Adrenal gland (tissue), 5 donors: ENCODE measurements at regions not wholly inside any gene's neighbourhood (a gene's known extent, or its start where the extent isn't known, plus 50 kb on each side); places are given as distances from the start of the nearest gene placed in this dataset.

Experiments used
- CTCF ChIP-seq, 6 experiments: fragments of 450-650 bp in 4 of 6; fragments of 200-600 bp in 2 of 6; sonication (generic) in 1 of 6; IDR thresholded peaks; 1 replicate in 5 of 6; 2 replicates in 1 of 6; pipeline versions ENCODE4 v1.5.1 to v1.8.0; 2016 to 2021; ENCODE audit warnings: antibody characterized with exemption in 6 of 6, mild to moderate bottlenecking in 2 of 6, moderate library complexity in 1 of 6
- POLR2A ChIP-seq, 2 donors: fragments of 450-650 bp; IDR thresholded peaks; one replicate each; pipeline ENCODE4 v1.6.1; 2017; ENCODE audit warnings: antibody characterized with exemption in 2 of 2, mild to moderate bottlenecking in 2 of 2, moderate library complexity in 1 of 2
- donor health status: DM: no; HTN: no; CAD: no.

DNA sequence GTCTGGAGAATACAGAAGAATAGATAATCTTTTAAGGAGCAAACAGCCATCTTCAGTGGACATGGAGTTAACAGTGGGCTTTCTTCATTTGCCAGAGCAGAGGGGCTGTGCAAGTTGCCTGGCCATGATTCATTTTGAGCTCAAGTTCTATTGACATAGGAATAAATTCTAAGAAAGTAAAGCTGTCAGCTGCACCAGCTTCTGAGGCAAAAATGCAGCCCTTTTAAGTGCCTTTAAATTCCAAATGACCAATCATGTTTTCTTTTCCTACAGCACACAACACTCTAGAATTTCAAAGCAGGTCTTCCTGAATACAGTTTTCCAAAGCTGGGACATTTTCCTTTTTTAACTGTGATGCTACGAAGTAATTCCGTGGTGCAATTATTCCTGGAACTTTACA is 246.4 kb upstream of the NT5C1B start:
- TF ChIP-seq CTCF (IDR thresholded peaks at IDR 0.05), result no peak
- no peak for TF ChIP-seq POLR2A (IDR thresholded peaks at IDR 0.05)
